GM18498 (cell line): ENCODE measurements at regions not wholly inside any gene's neighbourhood (a gene's known extent, or its start where the extent isn't known, plus 50 kb on each side); places are given as distances from the start of the nearest gene placed in this dataset.

Experiments
- ATAC-seq: cut with Tn5 transposase; IDR thresholded peaks from one replicate; pipeline ENCODE4 v1.9.1; 2021; ENCODE audit warnings: mild to moderate bottlenecking, moderate library complexity; ENCODE audit not compliant: unreplicated experiment

GRCh38 chr13:105957769-105958438, 577.6 kb downstream of the EFNB2 start:
- ATAC-seq: no peak

GRCh38 chr13:105956921-105957320, 578.5 kb downstream of the EFNB2 start:
- no peak for ATAC-seq

- ATAC-seq: no peak
Measured at GRCh38 chr13:105952973-105953290, 582.5 kb downstream of the EFNB2 start.

- no peak for ATAC-seq
Measured at GRCh38 chr13:105952233-105952972, 583.1 kb downstream of the EFNB2 start.

GRCh38 chr13:105948143-105948542, 587.3 kb downstream of the EFNB2 start:
- no peak for ATAC-seq

GRCh38 chr13:105940882-105941281, 594.6 kb downstream of the EFNB2 start:
- no peak for ATAC-seq

GRCh38 chr13:105937451-105937850, 598.0 kb downstream of the EFNB2 start:
- ATAC-seq: no peak

GRCh38 chr13:105936816-105937215, 598.6 kb downstream of the EFNB2 start:
- no peak for ATAC-seq

GRCh38 chr13:105929505-105929904, 606.0 kb downstream of the EFNB2 start:
- no peak for ATAC-seq

GRCh38 chr13:105928901-105929300, 606.6 kb downstream of the EFNB2 start:
- no peak for ATAC-seq

- ATAC-seq: no peak
Measured at GRCh38 chr13:105928048-105928447, 607.4 kb downstream of the EFNB2 start.

GRCh38 chr13:105925496-105925895, 610.0 kb downstream of the EFNB2 start:
- ATAC-seq: no peak

- no peak for ATAC-seq
Measured at GRCh38 chr13:105921711-105922110, 613.8 kb downstream of the EFNB2 start.

GRCh38 chr13:105920370-105920769, 615.1 kb downstream of the EFNB2 start:
- no peak for ATAC-seq

- no peak for ATAC-seq
Measured at GRCh38 chr13:105918842-105919741, 616.4 kb downstream of the EFNB2 start.

GRCh38 chr13:105915146-105915850, 620.2 kb downstream of the EFNB2 start:
- ATAC-seq: no peak

- no peak for ATAC-seq
Measured at GRCh38 chr13:105914291-105915036, 621.0 kb downstream of the EFNB2 start.

- no peak for ATAC-seq
Measured at GRCh38 chr13:105908586-105908985, 626.9 kb downstream of the EFNB2 start.

- no peak for ATAC-seq
Measured at GRCh38 chr13:105907319-105908019, 628.0 kb downstream of the EFNB2 start.

GRCh38 chr13:105906746-105907145, 628.7 kb downstream of the EFNB2 start:
- no peak for ATAC-seq
